SU-DHL-6 (cell line): ENCODE measurements at regions not wholly inside any gene's neighbourhood (a gene's known extent, or its start where the extent isn't known, plus 50 kb on each side); places are given as distances from the start of the nearest gene placed in this dataset.

Source experiments
- H2AFZ ChIP-seq: fragments of 200-600 bp; sonication (generic); 2 replicates; pipeline ENCODE4 v1.6.1; 2014; ENCODE audit warnings: low read depth, mild to moderate bottlenecking, moderate library complexity, mixed read lengths, antibody characterized with exemption, low read length; ENCODE audit not compliant: severe bottlenecking
- H3F3A ChIP-seq: fragments of 200-600 bp; shearing (Covaris generic); 2 replicates; pipeline ENCODE4 v1.6.0; 2016; ENCODE audit warnings: antibody characterized with exemption, mild to moderate bottlenecking; ENCODE audit not compliant: insufficient read depth
- H3K27ac ChIP-seq: fragments of 200-600 bp; sonication (generic); 2 replicates; pipeline ENCODE4 v1.5.1; 2016; ENCODE audit warnings: low read depth, mild to moderate bottlenecking, low read length, moderate library complexity, mixed read lengths
- H3K27me3 ChIP-seq: fragments of 200-600 bp; sonication (generic), shearing (Covaris generic); 2 replicates; pipeline ENCODE4 v1.6.0; 2014; ENCODE audit warnings: mild to moderate bottlenecking, low read length
- H3K36me3 ChIP-seq: fragments of 200-600 bp; sonication (generic); 2 replicates; pipeline ENCODE4 v1.6.1; 2014; ENCODE audit warnings: mild to moderate bottlenecking, low read length, mixed read lengths
- H3K4me2 ChIP-seq: fragments of 300-600, 200-600 bp; shearing (Covaris generic), sonication (generic); 2 replicates; pipeline ENCODE4 v1.6.0; 2014; ENCODE audit warnings: low read length, low read depth, mild to moderate bottlenecking; ENCODE audit not compliant: poor library complexity, severe bottlenecking
- H3K4me3 ChIP-seq: fragments of 200-600 bp; sonication (generic); 2 replicates; pipeline ENCODE4 v1.5.1; 2014; ENCODE audit warnings: antibody characterized with exemption, low read length, mild to moderate bottlenecking, mixed read lengths; ENCODE audit not compliant: insufficient read depth, poor library complexity, severe bottlenecking
- H3K79me2 ChIP-seq: fragments of 200-600 bp; sonication (generic); 2 replicates; pipeline ENCODE4 v1.6.1; 2014; ENCODE audit warnings: mild to moderate bottlenecking, low read length, moderate library complexity; ENCODE audit not compliant: insufficient read depth
- H3K9ac ChIP-seq: fragments of 200-600 bp; sonication (generic); 2 replicates; pipeline ENCODE4 v1.7.0; 2014; ENCODE audit warnings: mild to moderate bottlenecking, low read length
- H3K9me2 ChIP-seq: fragments of 200-600 bp; sonication (generic); replicated peaks from 2 replicates; pipeline ENCODE4 v1.6.1; 2014; ENCODE audit warnings: low read length; ENCODE audit not compliant: insufficient read depth
- H3K9me3 ChIP-seq: fragments of 200-600 bp; sonication (generic); 2 replicates; pipeline ENCODE4 v1.6.1; 2014; ENCODE audit warnings: low read length, mixed read lengths; ENCODE audit not compliant: insufficient read depth
- H4K20me1 ChIP-seq: fragments of 200-600 bp; sonication (generic); 2 replicates; pipeline ENCODE4 v1.6.1; 2014; ENCODE audit warnings: low read depth, mild to moderate bottlenecking, antibody characterized with exemption, low read length, moderate library complexity, mixed read lengths
- CTCF ChIP-seq: fragments of 200-600 bp; sonication (generic); IDR thresholded peaks from one replicate; pipeline ENCODE4 v1.5.1; 2017; ENCODE audit warnings: antibody characterized with exemption, mild to moderate bottlenecking, low read length, moderate library complexity; ENCODE audit not compliant: insufficient read depth, poor library complexity, severe bottlenecking
- EZH2phosphoT487 ChIP-seq: fragments of 200-600 bp; sonication (generic), shearing (Covaris generic); conservative IDR thresholded peaks from 2 replicates; pipeline ENCODE4 v1.6.1; 2018; ENCODE audit warnings: mild to moderate bottlenecking, antibody characterized with exemption, low read length, moderate library complexity, mixed read lengths

DNA sequence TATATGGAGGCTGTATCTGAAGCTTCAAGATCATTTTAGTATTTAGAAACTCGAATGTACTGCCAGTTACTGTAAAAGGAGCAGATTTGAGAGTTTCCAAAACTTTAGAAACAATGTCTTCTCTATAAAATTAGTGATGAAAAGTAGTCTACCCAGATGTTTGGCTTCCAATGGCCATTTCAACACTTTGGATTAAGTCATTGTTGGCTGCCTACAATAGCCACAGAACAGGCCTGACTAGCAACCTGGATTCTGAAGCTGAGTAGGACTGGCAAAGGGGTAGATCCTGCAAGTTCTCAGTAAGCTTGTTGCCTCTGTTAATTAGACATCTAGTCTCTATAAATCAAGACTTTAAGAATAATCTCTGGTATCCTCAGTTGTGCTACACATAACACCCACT lies 239.0 kb upstream of the KCNMB2 start:
- H3K9me3 ChIP-seq = no peaks in the 10 kb centered on the region
- H3K4me3 ChIP-seq = no peak overlapping the region
- H3F3A ChIP-seq = no peaks in the 10 kb centered on the region
- no peaks in the 10 kb centered on the region for H4K20me1 ChIP-seq
- no peaks in the 10 kb centered on the region for H3K27me3 ChIP-seq
- no peak overlapping the region for H2AFZ ChIP-seq
- no peaks in the 10 kb centered on the region for H3K36me3 ChIP-seq
- no peaks in the 10 kb centered on the region for H3K79me2 ChIP-seq
- H3K4me2 ChIP-seq = no peak overlapping the region
- TF ChIP-seq CTCF (no peak), EZH2phosphoT487 (no peak)
- no peaks in the 10 kb centered on the region for H3K9me2 ChIP-seq
- H3K9ac ChIP-seq = no peak overlapping the region
- no peak overlapping the region for H3K27ac ChIP-seq

DNA sequence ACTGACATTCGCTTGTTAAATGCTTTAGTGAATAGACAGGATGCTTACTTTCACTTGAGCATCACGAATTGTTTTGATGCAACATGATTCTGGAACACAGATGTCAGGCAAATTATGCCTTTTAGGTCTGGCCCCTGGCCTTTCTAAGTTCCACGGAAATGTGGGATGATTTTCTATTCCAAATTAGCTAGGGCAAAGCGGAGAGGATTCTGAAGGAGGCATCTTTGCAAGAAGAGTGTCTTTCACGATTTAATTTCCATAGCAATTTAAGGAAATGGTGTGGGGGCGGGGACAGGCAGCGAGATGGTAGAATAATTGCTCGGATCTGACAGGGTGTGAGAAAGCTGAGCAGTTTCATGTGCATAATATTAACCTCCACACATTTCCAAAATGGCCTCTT lies 238.5 kb upstream of the KCNMB2 start:
- no peaks in the 10 kb centered on the region for H3K27me3 ChIP-seq
- no peak overlapping the region for H3K27ac ChIP-seq
- no peaks in the 10 kb centered on the region for H3K79me2 ChIP-seq
- no peaks in the 10 kb centered on the region for H3F3A ChIP-seq
- no peaks in the 10 kb centered on the region for H3K9me2 ChIP-seq
- no peak overlapping the region for H3K4me2 ChIP-seq
- no peak overlapping the region for H2AFZ ChIP-seq
- H3K9me3 ChIP-seq = no peaks in the 10 kb centered on the region
- no peak overlapping the region for H3K9ac ChIP-seq
- no peaks in the 10 kb centered on the region for H4K20me1 ChIP-seq
- no peak overlapping the region for H3K4me3 ChIP-seq
- TF ChIP-seq EZH2phosphoT487 (no peak), CTCF (no peak)
- H3K36me3 ChIP-seq = no peaks in the 10 kb centered on the region

DNA sequence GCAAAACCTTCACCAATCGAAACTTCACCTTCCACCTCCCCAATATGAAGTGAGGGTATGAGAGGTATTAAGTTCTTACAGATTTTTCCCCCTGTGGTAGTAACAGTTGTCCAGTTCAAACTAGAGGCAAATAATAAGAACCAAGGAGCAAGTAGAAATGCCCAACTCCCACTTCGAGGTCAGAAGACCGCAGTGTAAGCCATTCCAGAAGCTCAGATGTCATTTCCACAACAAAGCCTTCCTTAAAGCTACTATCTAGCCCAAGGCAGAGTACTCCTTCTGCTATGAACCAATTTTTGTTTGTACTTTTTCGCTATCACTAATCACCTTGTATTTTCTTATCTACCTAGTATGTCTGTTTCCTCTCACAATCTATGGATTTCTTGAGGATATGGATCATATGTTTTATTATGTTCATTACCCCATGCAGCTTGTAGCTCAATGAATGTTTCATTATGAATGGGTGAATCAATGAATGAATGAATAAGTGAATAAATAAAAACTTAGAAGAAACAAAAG lies 235.7 kb upstream of the KCNMB2 start:
- no peaks in the 10 kb centered on the region for H3K9me3 ChIP-seq
- no peak overlapping the region for H3K27ac ChIP-seq
- H4K20me1 ChIP-seq = no peaks in the 10 kb centered on the region
- no peak overlapping the region for H3K4me3 ChIP-seq
- TF ChIP-seq EZH2phosphoT487 (no peak), CTCF (no peak)
- no peak overlapping the region for H3K9ac ChIP-seq
- no peaks in the 10 kb centered on the region for H3K36me3 ChIP-seq
- no peaks in the 10 kb centered on the region for H3K79me2 ChIP-seq
- H2AFZ ChIP-seq = no peak overlapping the region
- H3K9me2 ChIP-seq = no peaks in the 10 kb centered on the region
- H3K27me3 ChIP-seq = no peaks in the 10 kb centered on the region
- H3K4me2 ChIP-seq = no peak overlapping the region
- H3F3A ChIP-seq = no peaks in the 10 kb centered on the region
